NT2/D1 (cell line): ENCODE measurements at regions not wholly inside any gene's neighbourhood (a gene's known extent, or its start where the extent isn't known, plus 50 kb on each side); places are given as distances from the start of the nearest gene placed in this dataset.

Source experiments
- SUZ12 ChIP-seq: IDR thresholded peaks from 2 replicates; pipeline ENCODE4 v1.6.1; 2011; ENCODE audit not compliant: insufficient read length, insufficient read depth; ENCODE audit errors: extremely low read depth
- YY1 ChIP-seq: IDR thresholded peaks from 2 replicates; pipeline ENCODE4 v1.6.1; 2011; ENCODE audit not compliant: insufficient read length, insufficient read depth

- no peak for TF ChIP-seq YY1
- no peak for TF ChIP-seq SUZ12
These were observed 1019.5 kb downstream of the NR2F1-AS1 start for GRCh38 chr5:92561411-92561959.
